ENCODE measurements at regions not wholly inside any gene's neighbourhood (a gene's known extent, or its start where the extent isn't known, plus 50 kb on each side); places are given as distances from the start of the nearest gene placed in this dataset.

- peak; percentile 97 for TF ChIP-seq ZBTB4 (CRISPR knock-in tag; IDR thresholded peaks at IDR 0.05; ENCODE audit: borderline replicate concordance)
- 0 out of 2 replicates have a peak, but pooled peaks have one; percentile 38 for TF ChIP-seq NFIC (IDR thresholded peaks at IDR 0.05; ENCODE audit: low read length)
- peak; percentile 44; the same call in 1 of the 2 replicates for TF ChIP-seq ZNF687 (CRISPR knock-in tag; IDR thresholded peaks at IDR 0.05)
- peak; percentile 88 for TF ChIP-seq ZBTB33 (CRISPR knock-in tag; IDR thresholded peaks at IDR 0.05)
- TF ChIP-seq ZNF850 (CRISPR knock-in tag; conservative IDR thresholded peaks at IDR 0.05): no peak
- TF ChIP-seq ZNF572 (CRISPR knock-in tag; IDR thresholded peaks at IDR 0.05): no peak
Measured at GRCh38 chr20:22525821-22526220, 58.6 kb downstream of the FOXA2 start (continued).

All from HepG2 (cell line).